OCI-LY3 (cell line): ENCODE measurements at regions not wholly inside any gene's neighbourhood (a gene's known extent, or its start where the extent isn't known, plus 50 kb on each side); places are given as distances from the start of the nearest gene placed in this dataset.

Experiments used
- H2AFZ ChIP-seq: fragments of 200-600, 300-600 bp; shearing (Covaris generic); 2 replicates; pipeline ENCODE4 v1.6.0; 2014; ENCODE audit warnings: antibody characterized with exemption, low read depth, low read length
- H3K27ac ChIP-seq: fragments of 200-600, 300-600 bp; sonication (generic); 2 replicates; pipeline ENCODE4 v1.5.1; 2014; ENCODE audit warnings: mild to moderate bottlenecking, low read length, moderate library complexity, mixed read lengths
- H3K27me3 ChIP-seq: fragments of 200-600, 300-600 bp; sonication (generic); 2 replicates; pipeline ENCODE4 v1.6.1; 2014; ENCODE audit warnings: low read depth, low read length, mixed read lengths
- H3K36me3 ChIP-seq: fragments of 200-600, 300-600 bp; sonication (generic); replicated peaks from 2 replicates; pipeline ENCODE3; 2014; ENCODE audit warnings: low read depth, low read length, mixed read lengths
- H3K4me1 ChIP-seq: fragments of 300-600, 200-600 bp; sonication (generic); 2 replicates; pipeline ENCODE4 v1.6.1; 2014; ENCODE audit warnings: low read length, mixed read lengths
- H3K4me2 ChIP-seq: fragments of 200-600, 300-600 bp; sonication (generic); 2 replicates; pipeline ENCODE4 v1.6.1; 2014; ENCODE audit warnings: low read length, mixed read lengths
- H3K4me3 ChIP-seq: fragments of 300-600, 200-600 bp; sonication (generic); 2 replicates; pipeline ENCODE4 v1.5.1; 2014; ENCODE audit warnings: antibody characterized with exemption, mild to moderate bottlenecking, low read length, moderate library complexity
- H3K79me2 ChIP-seq: fragments of 300-600, 200-600 bp; shearing (Covaris generic); 2 replicates; pipeline ENCODE4 v1.6.1; 2014; ENCODE audit warnings: mild to moderate bottlenecking, low read length, mixed read lengths
- H3K9ac ChIP-seq: fragments of 300-600, 200-600 bp; shearing (Covaris generic); 2 replicates; pipeline ENCODE4 v1.6.0; 2014; ENCODE audit warnings: mild to moderate bottlenecking, low read length, moderate library complexity
- H3K9me3 ChIP-seq: fragments of 200-600, 300-600 bp; shearing (Covaris generic); 2 replicates; pipeline ENCODE4 v1.6.1; 2014; ENCODE audit warnings: low read length, mixed read lengths; ENCODE audit not compliant: insufficient read depth
- H4K20me1 ChIP-seq: fragments of 200-600, 300-600 bp; sonication (generic); 2 replicates; pipeline ENCODE4 v1.6.1; 2016; ENCODE audit warnings: low read length, mixed read lengths; ENCODE audit not compliant: insufficient read depth
- CTCF ChIP-seq: fragments of 200-600, 300-600 bp; sonication (generic); IDR thresholded peaks from 2 replicates; pipeline ENCODE4 v1.5.1; 2014; ENCODE audit warnings: antibody characterized with exemption, low read length, low read depth
- EZH2phosphoT487 ChIP-seq: fragments of 200-600 bp; shearing (Covaris generic); IDR thresholded peaks from 2 replicates; pipeline ENCODE4 v1.6.1; 2018; ENCODE audit warnings: antibody characterized with exemption, mixed run types, low read depth

- H3K9ac ChIP-seq, result no peak overlapping the region
- H3K79me2 ChIP-seq, result no peaks in the 10 kb centered on the region
- no peak overlapping the region for H3K4me3 ChIP-seq
- no peak overlapping the region for H3K27ac ChIP-seq
- no peaks in the 10 kb centered on the region for H3K36me3 ChIP-seq
- no peak overlapping the region for H3K4me2 ChIP-seq
- TF ChIP-seq CTCF (no peak), EZH2phosphoT487 (no peak)
- peaks cover 4% of the 10 kb centered on the region for H3K4me1 ChIP-seq
- no peak overlapping the region for H2AFZ ChIP-seq
- no peaks in the 10 kb centered on the region for H3K9me3 ChIP-seq
- no peaks in the 10 kb centered on the region for H4K20me1 ChIP-seq
- no peaks in the 10 kb centered on the region for H3K27me3 ChIP-seq
Measured at GRCh38 chr19:28037186-28037585, 1175.8 kb downstream of the UQCRFS1 start.

- Histone ChIP-seq H3K27ac (no peak overlapping the region), H3K4me2 (no peak overlapping the region), H2AFZ (no peak overlapping the region), H3K4me1 (peaks cover 4% of the 10 kb centered on the region), H3K27me3 (no peaks in the 10 kb centered on the region), H3K79me2 (no peaks in the 10 kb centered on the region), H3K36me3 (no peaks in the 10 kb centered on the region), H3K4me3 (no peak overlapping the region), H3K9me3 (no peaks in the 10 kb centered on the region), H4K20me1 (no peaks in the 10 kb centered on the region), H3K9ac (no peak overlapping the region)
- TF ChIP-seq CTCF, result no peak
- no peak for TF ChIP-seq EZH2phosphoT487
Measured at GRCh38 chr19:28036486-28036885, 1176.5 kb downstream of the UQCRFS1 start.

DNA sequence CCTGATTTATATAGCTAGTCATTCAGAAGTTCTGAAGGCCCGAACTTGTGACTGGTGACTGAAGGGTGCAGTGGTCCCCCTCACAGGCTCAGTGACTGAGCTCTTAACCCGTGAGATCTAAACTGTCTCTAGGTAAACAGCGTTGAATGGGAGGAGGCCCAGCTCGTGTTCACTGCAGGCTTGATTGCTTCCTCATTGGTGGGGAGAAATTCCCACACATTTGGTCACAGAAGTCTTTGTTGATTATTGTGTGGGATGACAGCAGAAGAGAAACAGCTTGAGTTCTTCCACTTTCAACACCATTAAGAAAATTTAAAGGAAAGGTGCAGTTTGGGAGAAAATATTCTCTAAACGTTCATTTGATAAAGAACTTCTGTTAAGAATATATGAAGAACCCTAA is 1178.0 kb downstream of the UQCRFS1 start:
- H3K36me3 ChIP-seq, result no peaks in the 10 kb centered on the region
- TF ChIP-seq EZH2phosphoT487 (no peak), CTCF (no peak)
- H3K4me3 ChIP-seq, result no peak overlapping the region
- H3K4me1 ChIP-seq, result peaks cover 4% of the 10 kb centered on the region
- no peak overlapping the region for H3K4me2 ChIP-seq
- H3K9me3 ChIP-seq, result no peaks in the 10 kb centered on the region; the same call in 1 of the 2 replicates
- H2AFZ ChIP-seq, result no peak overlapping the region
- H3K9ac ChIP-seq, result no peak overlapping the region
- no peak overlapping the region for H3K27ac ChIP-seq
- no peaks in the 10 kb centered on the region for H3K79me2 ChIP-seq
- H3K27me3 ChIP-seq, result no peaks in the 10 kb centered on the region
- no peaks in the 10 kb centered on the region for H4K20me1 ChIP-seq

DNA sequence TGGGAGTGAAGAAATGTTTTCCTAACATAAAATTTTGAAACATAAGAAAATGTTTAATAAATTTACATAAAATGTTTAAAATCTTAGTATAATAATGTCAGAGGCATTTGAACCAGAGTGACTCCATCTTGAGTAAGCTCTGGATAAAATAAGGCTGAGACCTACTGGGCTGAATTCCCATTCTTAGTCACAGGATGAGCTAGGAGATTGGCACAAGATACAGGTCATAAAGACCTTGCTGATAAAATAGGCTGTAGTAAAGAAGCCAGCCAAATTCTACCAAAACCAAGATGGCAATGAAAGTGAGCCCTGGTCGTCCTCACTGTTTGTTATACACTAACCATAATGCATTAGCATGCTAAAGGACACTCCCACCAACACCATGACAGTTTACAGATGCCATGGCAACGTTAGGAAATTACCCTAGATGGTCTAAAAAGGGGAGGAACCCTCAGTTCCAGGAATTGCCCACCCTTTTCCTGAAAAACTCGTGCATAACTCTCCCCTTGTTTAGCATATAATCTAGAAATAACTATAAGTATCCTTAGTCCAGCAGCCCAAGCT is 1184.0 kb downstream of the UQCRFS1 start:
- no peak overlapping the region for H3K27ac ChIP-seq
- peaks cover 9% of the 10 kb centered on the region for H3K4me1 ChIP-seq
- no peak overlapping the region for H3K4me2 ChIP-seq
- H2AFZ ChIP-seq, result no peak overlapping the region
- H3K27me3 ChIP-seq, result no peaks in the 10 kb centered on the region
- H3K9ac ChIP-seq, result no peak overlapping the region
- no peaks in the 10 kb centered on the region; the same call in 1 of the 2 replicates for H3K9me3 ChIP-seq
- TF ChIP-seq CTCF (no peak), EZH2phosphoT487 (no peak)
- H3K36me3 ChIP-seq, result no peaks in the 10 kb centered on the region
- H3K4me3 ChIP-seq, result no peak overlapping the region
- H3K79me2 ChIP-seq, result no peaks in the 10 kb centered on the region
- no peaks in the 10 kb centered on the region for H4K20me1 ChIP-seq
